Putamen (tissue), 1 donor: ENCODE measurements at regions not wholly inside any gene's neighbourhood (a gene's known extent, or its start where the extent isn't known, plus 50 kb on each side); places are given as distances from the start of the nearest gene placed in this dataset.
A peak's percentile ranks its signal among the peaks of the same experiment; 100 is the strongest.

Source experiments
- DNase-seq: peaks from one replicate; pipeline ENCODE4 v3.0.0-alpha.2; 2016; ENCODE audit warnings: low spot score

- no peak for DNase-seq
These were observed 429.5 kb upstream of the WWC1 start for GRCh38 chr5:167861928-167862426.

GRCh38 chr5:167863883-167864282, 427.6 kb upstream of the WWC1 start:
- no peak for DNase-seq

- peak; percentile 34 for DNase-seq
These were observed 426.6 kb upstream of the WWC1 start for GRCh38 chr5:167864801-167865200.

- DNase-seq, result no peak
These were observed 424.6 kb upstream of the WWC1 start for GRCh38 chr5:167866797-167867196.

GRCh38 chr5:167867281-167867680, 424.2 kb upstream of the WWC1 start:
- DNase-seq, result no peak

GRCh38 chr5:167869125-167869524, 422.3 kb upstream of the WWC1 start:
- no peak for DNase-seq

GRCh38 chr5:167870055-167870454, 421.4 kb upstream of the WWC1 start:
- DNase-seq, result no peak

- no peak for DNase-seq
These were observed 420.4 kb upstream of the WWC1 start for GRCh38 chr5:167871091-167871490.

- no peak for DNase-seq
These were observed 418.7 kb upstream of the WWC1 start for GRCh38 chr5:167872791-167873190.

GRCh38 chr5:167877114-167877722, 414.2 kb upstream of the WWC1 start:
- DNase-seq, result no peak

GRCh38 chr5:167877924-167878323, 413.5 kb upstream of the WWC1 start:
- no peak for DNase-seq

GRCh38 chr5:167880420-167880819, 411.0 kb upstream of the WWC1 start:
- DNase-seq, result no peak

GRCh38 chr5:167881041-167881440, 410.4 kb upstream of the WWC1 start:
- DNase-seq, result no peak

GRCh38 chr5:167886196-167886595, 405.2 kb upstream of the WWC1 start:
- no peak for DNase-seq

- DNase-seq, result no peak
These were observed 403.1 kb upstream of the WWC1 start for GRCh38 chr5:167888393-167888792.

- no peak for DNase-seq
These were observed 402.2 kb upstream of the WWC1 start for GRCh38 chr5:167889276-167889675.

GRCh38 chr5:167892352-167893115, 398.9 kb upstream of the WWC1 start:
- no peak for DNase-seq

GRCh38 chr5:167893271-167893670, 398.2 kb upstream of the WWC1 start:
- no peak for DNase-seq

- DNase-seq, result no peak
These were observed 396.6 kb upstream of the WWC1 start for GRCh38 chr5:167894631-167895472.

GRCh38 chr5:167895899-167896659, 395.4 kb upstream of the WWC1 start:
- no peak for DNase-seq

GRCh38 chr5:167896814-167897213, 394.6 kb upstream of the WWC1 start:
- DNase-seq, result no peak

- no peak for DNase-seq
These were observed 394.1 kb upstream of the WWC1 start for GRCh38 chr5:167897371-167897770.
